Erythroblast (primary cell): ENCODE measurements at regions not wholly inside any gene's neighbourhood (a gene's known extent, or its start where the extent isn't known, plus 50 kb on each side); places are given as distances from the start of the nearest gene placed in this dataset.

ENCODE experiments used
- GATA1 ChIP-seq: IDR thresholded peaks from 2 replicates; pipeline ENCODE4 v1.6.1; 2011; ENCODE audit warnings: low read depth, mild to moderate bottlenecking, control low read depth, low read length, moderate library complexity
- POLR2A ChIP-seq: IDR thresholded peaks from 2 replicates; pipeline ENCODE4 v1.6.1; 2011; ENCODE audit warnings: mild to moderate bottlenecking, low read length

DNA sequence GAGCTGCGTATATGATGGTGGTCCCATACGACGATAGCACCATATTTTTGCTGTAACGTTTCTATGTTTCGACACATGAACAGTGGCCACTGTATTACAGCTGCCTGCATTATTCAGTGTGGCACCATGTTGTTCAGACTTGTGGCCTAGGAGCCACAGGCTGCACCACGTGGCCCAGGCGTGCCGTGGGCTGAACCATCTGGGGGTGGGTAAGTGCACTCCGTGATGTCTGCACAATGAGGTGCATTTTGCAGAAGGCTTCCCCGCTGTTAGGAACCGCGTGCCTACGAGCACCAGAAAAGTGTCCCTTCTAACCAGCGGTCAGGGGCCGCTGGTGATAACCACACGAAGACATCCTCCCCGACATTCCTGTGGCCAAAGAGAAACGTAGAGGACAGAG lies 433.7 kb upstream of the MYT1L start:
- TF ChIP-seq POLR2A (no peak), GATA1 (no peak)
